ENCODE measurements at regions not wholly inside any gene's neighbourhood (a gene's known extent, or its start where the extent isn't known, plus 50 kb on each side); places are given as distances from the start of the nearest gene placed in this dataset.

DNA sequence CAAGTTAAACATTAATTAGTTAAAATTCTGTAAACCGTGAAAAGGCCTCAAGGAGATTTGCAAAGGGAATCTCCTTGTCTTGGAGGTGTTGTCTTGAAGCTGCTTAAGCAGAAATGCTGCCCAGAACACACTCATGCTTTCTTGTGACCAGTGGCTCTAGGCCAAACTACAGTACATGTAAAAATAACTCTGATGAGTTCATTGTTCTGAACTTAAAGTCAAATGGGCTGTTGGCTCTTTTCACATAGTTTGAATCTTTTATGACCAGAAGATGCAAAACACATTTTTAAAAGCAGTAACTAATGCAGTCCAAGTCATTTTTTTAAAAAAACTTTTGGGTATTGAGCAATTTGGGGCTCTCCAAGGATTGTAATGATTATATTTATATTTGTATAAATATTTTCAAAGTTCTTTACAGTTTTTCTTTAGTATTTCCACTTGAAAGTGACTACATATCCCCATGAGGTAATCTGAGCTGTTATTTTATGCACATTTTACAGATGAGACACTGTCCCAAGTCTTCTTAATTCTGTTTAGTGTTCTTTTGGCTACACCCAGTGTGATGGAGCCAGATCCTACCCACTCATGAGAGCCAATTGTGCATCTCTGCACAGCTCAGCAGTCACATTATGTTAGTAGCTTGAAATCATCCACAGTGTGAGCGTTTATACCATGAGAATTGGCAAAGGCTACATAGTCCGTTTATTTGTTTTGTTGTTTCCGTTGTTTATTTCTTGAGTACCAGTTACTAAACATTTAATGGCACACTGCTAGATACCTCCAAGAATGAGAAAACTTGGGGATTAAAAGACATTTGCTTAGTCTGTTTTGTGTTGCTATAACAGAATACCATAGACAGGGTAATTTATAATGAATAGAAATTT, 112.8 kb upstream of the ATXN3L start:
- TF ChIP-seq SIN3A (IDR thresholded peaks at IDR 0.05; ENCODE audit: borderline replicate concordance, insufficient read depth, low read length) (no peak), FOXP2 (optimal IDR thresholded peaks at IDR 0.05; ENCODE audit: borderline replicate concordance, extremely low read depth, extremely low read length, insufficient read depth) (no peak)
- TF ChIP-seq, protein P1, sequence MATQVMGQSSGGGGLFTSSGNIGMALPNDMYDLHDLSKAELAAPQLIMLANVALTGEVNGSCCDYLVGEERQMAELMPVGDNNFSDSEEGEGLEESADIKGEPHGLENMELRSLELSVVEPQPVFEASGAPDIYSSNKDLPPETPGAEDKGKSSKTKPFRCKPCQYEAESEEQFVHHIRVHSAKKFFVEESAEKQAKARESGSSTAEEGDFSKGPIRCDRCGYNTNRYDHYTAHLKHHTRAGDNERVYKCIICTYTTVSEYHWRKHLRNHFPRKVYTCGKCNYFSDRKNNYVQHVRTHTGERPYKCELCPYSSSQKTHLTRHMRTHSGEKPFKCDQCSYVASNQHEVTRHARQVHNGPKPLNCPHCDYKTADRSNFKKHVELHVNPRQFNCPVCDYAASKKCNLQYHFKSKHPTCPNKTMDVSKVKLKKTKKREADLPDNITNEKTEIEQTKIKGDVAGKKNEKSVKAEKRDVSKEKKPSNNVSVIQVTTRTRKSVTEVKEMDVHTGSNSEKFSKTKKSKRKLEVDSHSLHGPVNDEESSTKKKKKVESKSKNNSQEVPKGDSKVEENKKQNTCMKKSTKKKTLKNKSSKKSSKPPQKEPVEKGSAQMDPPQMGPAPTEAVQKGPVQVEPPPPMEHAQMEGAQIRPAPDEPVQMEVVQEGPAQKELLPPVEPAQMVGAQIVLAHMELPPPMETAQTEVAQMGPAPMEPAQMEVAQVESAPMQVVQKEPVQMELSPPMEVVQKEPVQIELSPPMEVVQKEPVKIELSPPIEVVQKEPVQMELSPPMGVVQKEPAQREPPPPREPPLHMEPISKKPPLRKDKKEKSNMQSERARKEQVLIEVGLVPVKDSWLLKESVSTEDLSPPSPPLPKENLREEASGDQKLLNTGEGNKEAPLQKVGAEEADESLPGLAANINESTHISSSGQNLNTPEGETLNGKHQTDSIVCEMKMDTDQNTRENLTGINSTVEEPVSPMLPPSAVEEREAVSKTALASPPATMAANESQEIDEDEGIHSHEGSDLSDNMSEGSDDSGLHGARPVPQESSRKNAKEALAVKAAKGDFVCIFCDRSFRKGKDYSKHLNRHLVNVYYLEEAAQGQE (IDR thresholded peaks at IDR 0.05; ENCODE audit: insufficient read depth in 1 of 2, low read depth in 2 of 2, low read length in 2 of 2): no peak

DNA sequence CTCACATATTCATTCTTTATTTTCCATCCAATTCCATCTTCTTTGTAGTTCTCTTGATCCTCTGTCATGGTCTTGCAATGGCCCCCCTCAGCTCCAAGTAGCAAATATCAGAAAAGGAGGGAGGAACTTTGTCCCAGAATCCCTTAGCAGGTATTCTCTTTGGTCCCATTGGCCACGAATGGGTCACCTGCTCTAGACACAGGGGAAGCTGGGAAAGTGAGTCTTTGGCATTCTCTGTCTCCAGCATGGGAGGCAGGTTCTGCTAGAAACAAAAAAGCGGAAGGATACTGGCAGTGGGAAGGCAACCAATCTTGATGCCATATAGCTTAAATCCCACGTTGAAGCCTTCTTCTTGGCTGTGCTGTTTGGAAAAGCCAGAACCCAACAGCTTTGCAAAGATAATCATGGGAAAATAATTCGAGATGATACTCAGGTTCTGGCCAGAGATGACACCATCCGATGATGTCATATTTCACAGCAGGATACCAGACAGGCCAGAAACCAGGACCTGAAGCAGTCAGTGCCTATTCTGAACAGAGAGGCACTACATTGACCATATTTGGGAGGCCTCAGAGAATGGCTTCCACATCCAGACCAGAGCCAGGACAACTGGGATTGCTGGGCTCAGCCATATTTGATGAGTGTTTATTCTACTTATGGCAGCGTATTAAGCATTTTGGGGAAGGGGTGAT, 110.4 kb upstream of the ATXN3L start:
- no peak for TF ChIP-seq SIN3A (IDR thresholded peaks at IDR 0.05; ENCODE audit: borderline replicate concordance, insufficient read depth, low read length)
- TF ChIP-seq TAF1 (IDR thresholded peaks at IDR 0.05; ENCODE audit: borderline replicate concordance, insufficient read depth, low read length): no peak
- TF ChIP-seq, protein P1 (IDR thresholded peaks at IDR 0.05; ENCODE audit: insufficient read depth in 1 of 2, low read depth in 2 of 2, low read length in 2 of 2): no peak
- TF ChIP-seq FOXP2 (optimal IDR thresholded peaks at IDR 0.05; ENCODE audit: borderline replicate concordance, extremely low read depth, extremely low read length, insufficient read depth): no peak
- no peak for TF ChIP-seq POLR2AphosphoS5 (IDR thresholded peaks at IDR 0.05; ENCODE audit: low read depth, low read length)

DNA sequence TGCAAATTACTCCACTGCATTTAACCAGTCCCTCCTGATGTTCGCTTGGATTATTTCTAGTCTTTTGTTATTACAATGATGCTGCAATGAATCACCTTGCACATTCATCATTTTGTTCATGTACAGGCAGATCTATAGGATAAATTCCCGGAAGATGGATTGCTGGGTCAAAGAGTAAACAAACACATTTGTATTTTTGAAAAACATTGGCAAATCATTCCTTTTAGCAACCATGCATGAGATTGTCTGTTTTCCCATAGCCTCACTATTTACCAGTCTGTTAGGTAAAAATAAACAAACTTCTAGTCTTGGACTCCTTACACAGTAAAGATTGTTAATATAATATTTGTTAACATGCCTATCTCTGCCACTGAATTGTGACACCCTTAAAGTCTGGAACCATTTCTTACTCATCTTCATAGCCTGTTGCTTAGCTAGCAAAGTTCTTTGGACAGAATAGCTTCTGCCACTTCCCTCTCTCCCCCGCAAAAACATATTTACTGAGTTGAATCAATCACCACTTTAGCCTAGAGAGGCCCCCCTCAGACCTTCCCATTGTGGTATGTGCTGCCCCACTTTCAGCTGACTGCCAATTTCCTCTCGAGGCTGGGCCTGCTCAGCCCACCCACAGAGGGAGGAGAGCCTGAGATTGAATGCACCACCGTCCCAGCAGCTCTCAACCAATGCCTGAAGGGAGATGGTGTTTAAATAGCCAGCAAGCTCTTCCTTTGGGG, 108.4 kb upstream of the ATXN3L start:
- TF ChIP-seq, protein P1 (IDR thresholded peaks at IDR 0.05; ENCODE audit: insufficient read depth in 1 of 2, low read depth in 2 of 2, low read length in 2 of 2): no peak
- TF ChIP-seq SIN3A (IDR thresholded peaks at IDR 0.05; ENCODE audit: borderline replicate concordance, insufficient read depth, low read length) (0 out of 2 replicates have a peak, but pooled peaks have one; percentile 22), FOXP2 (optimal IDR thresholded peaks at IDR 0.05; ENCODE audit: borderline replicate concordance, extremely low read depth, extremely low read length, insufficient read depth) (peak; percentile 41), POLR2AphosphoS5 (IDR thresholded peaks at IDR 0.05; ENCODE audit: low read depth, low read length) (no peak), TAF1 (IDR thresholded peaks at IDR 0.05; ENCODE audit: borderline replicate concordance, insufficient read depth, low read length) (peak; percentile 28; the same call in 1 of the 2 replicates)

DNA sequence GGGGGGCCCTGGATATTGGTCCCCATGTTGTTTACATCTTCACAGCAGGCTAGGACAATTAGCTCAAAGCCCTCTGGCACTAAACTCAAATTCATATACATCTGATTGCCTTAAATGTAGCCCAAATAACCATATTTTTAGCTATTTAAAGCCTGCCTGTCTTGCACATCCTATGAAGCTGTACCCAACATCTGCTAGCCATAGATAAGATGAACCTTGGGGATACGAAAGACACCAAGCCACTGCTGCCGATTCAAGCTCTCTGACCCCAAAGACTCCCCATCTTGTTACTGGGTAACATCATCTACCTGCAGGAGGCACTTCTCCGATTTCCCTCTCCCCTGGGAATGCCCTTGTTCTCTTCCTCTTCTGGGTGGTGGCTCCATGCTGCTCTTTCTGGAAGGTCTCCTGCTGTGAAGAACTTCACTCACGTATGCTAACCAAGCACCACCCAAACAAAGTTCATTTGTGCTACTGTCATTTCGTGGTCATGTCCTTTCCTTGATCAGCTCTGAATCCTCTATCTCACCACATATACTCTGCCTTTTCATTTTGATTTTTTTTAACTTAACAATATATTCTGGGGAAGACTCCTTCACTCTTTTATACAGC, 107.7 kb upstream of the ATXN3L start:
- TF ChIP-seq FOXP2 (optimal IDR thresholded peaks at IDR 0.05; ENCODE audit: borderline replicate concordance, extremely low read depth, extremely low read length, insufficient read depth) (no peak), POLR2AphosphoS5 (IDR thresholded peaks at IDR 0.05; ENCODE audit: low read depth, low read length) (no peak), SIN3A (IDR thresholded peaks at IDR 0.05; ENCODE audit: borderline replicate concordance, insufficient read depth, low read length) (no peak), TAF1 (IDR thresholded peaks at IDR 0.05; ENCODE audit: borderline replicate concordance, insufficient read depth, low read length) (no peak)
- TF ChIP-seq, protein P1 (IDR thresholded peaks at IDR 0.05; ENCODE audit: insufficient read depth in 1 of 2, low read depth in 2 of 2, low read length in 2 of 2): no peak
